HCT116 (cell line): ENCODE measurements at regions not wholly inside any gene's neighbourhood (a gene's known extent, or its start where the extent isn't known, plus 50 kb on each side); places are given as distances from the start of the nearest gene placed in this dataset.

ENCODE experiments used
- CTCF ChIP-seq, 3 experiments: fragments of 200-600 bp in 1 of 3; sonication (generic) in 1 of 3; IDR thresholded peaks in 2 of 3; conservative IDR thresholded peaks in 1 of 3; 2 replicates each; pipeline ENCODE4 v1.5.1; 2012 to 2017; ENCODE audit warnings: low read depth in 2 of 3, low read length in 2 of 3, antibody characterized with exemption in 1 of 3, borderline replicate concordance in 1 of 3, control low read depth in 1 of 3, mild to moderate bottlenecking in 1 of 3, mixed read lengths in 1 of 3, mixed run types in 1 of 3, moderate library complexity in 1 of 3; ENCODE audit not compliant: insufficient read depth in 1 of 3
- POLR2A ChIP-seq: IDR thresholded peaks from 2 replicates; pipeline ENCODE4 v1.7.0; 2011; ENCODE audit warnings: borderline replicate concordance; ENCODE audit not compliant: insufficient read depth, insufficient read length; ENCODE audit errors: extremely low read depth
- TCF7L2 ChIP-seq: IDR thresholded peaks from 2 replicates; pipeline ENCODE4 v1.7.0; 2011; ENCODE audit warnings: borderline replicate concordance, inconsistent platforms; ENCODE audit not compliant: insufficient read depth, insufficient read length; ENCODE audit errors: extremely low read depth
- YY1 ChIP-seq: IDR thresholded peaks from 2 replicates; pipeline ENCODE4 v1.6.1; 2011; ENCODE audit warnings: low read length, low read depth, moderate library complexity, mild to moderate bottlenecking; ENCODE audit not compliant: insufficient replicate concordance; ENCODE audit errors: extremely low read depth

DNA sequence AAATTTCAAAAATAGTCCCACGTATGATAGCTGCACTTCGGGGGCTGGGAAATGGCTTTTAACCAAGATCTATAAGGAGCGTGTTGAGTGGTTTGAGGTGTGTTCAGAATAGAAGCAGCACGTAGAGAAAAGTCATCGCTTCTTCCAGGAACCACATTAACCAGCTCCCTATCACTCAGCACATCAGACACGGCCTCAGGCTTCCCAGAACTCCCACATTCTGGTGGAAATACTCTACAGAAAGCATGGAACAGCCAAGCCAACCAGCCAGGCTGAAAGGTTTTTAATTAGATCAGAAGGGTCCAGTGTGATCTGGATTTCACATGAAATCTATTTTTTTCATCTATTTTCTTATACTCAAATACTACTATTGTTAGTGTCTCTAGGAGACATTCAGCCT is 231.5 kb upstream of the NRP1 start:
- TF ChIP-seq TCF7L2 (no peak), POLR2A (no peak), CTCF (IDR thresholded peaks at IDR 0.05 in 2 of 3, conservative IDR thresholded peaks at IDR 0.05 in 1 of 3; ENCODE audit: borderline replicate concordance in 1 of 3, insufficient read depth in 1 of 3, low read depth in 2 of 3, low read length in 2 of 3) (no peak), YY1 (no peak)
